Ishikawa (cell line): ENCODE measurements at regions not wholly inside any gene's neighbourhood (a gene's known extent, or its start where the extent isn't known, plus 50 kb on each side); places are given as distances from the start of the nearest gene placed in this dataset.

Source experiments
- EP300 ChIP-seq: IDR thresholded peaks from 2 replicates; pipeline ENCODE4 v1.6.1; 2012; ENCODE audit warnings: borderline replicate concordance
- MAX ChIP-seq: IDR thresholded peaks from 2 replicates; pipeline ENCODE4 v1.6.1; 2012
- RAD21 ChIP-seq: IDR thresholded peaks from 2 replicates; pipeline ENCODE4 v1.6.1; 2012; ENCODE audit warnings: low read depth
- REST ChIP-seq: IDR thresholded peaks from 2 replicates; pipeline ENCODE4 v1.6.1; 2012; ENCODE audit warnings: low read depth, mild to moderate bottlenecking
- TAF1 ChIP-seq: IDR thresholded peaks from 2 replicates; pipeline ENCODE4 v1.6.1; 2012; ENCODE audit warnings: low read depth, mild to moderate bottlenecking
- TCF12 ChIP-seq: IDR thresholded peaks from 2 replicates; pipeline ENCODE4 v1.6.1; 2012; ENCODE audit warnings: low read depth
- TEAD4 ChIP-seq: IDR thresholded peaks from 2 replicates; pipeline ENCODE4 v1.6.1; 2012
- YY1 ChIP-seq: IDR thresholded peaks from 2 replicates; pipeline ENCODE4 v1.6.1; 2012; ENCODE audit warnings: low read depth

DNA sequence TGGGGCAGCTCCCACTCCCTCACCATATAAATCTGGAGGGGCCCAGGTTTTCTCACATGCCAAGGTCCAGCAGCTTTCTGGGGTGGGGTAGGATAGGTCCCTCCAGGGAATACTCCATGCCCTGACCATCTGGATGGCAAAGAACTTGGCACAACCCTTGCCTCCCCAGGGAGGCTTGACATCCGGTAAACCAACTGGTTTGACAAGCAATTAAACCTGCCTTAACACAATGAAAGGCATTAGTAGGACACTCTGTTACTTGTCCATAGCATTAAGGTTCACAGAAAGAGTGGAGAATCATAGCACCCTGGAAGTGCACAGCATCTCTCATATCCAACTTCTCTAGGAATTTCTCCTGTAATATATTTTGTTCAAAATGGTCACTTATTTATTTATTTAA, 63.9 kb upstream of the MAF start:
- TF ChIP-seq REST, result no peak
- TF ChIP-seq EP300, result no peak
- no peak for TF ChIP-seq TCF12
- no peak for TF ChIP-seq MAX
- TF ChIP-seq RAD21, result no peak
- no peak for TF ChIP-seq TAF1
- TF ChIP-seq TEAD4, result no peak
- TF ChIP-seq YY1, result no peak
